D721Med (cell line): ENCODE measurements at regions not wholly inside any gene's neighbourhood (a gene's known extent, or its start where the extent isn't known, plus 50 kb on each side); places are given as distances from the start of the nearest gene placed in this dataset.

ENCODE experiments used
- DNase-seq: peaks from one replicate; pipeline ENCODE4 v3.0.0; 2011; ENCODE audit warnings: low spot score; ENCODE audit not compliant: insufficient read length
- FAIRE-seq: peaks from 2 replicates; lab custom pipeline; 2011; peaks lifted over from hg19 to GRCh38; lab: Jason Lieb, UNC
- CTCF ChIP-seq: IDR thresholded peaks from 2 replicates; pipeline ENCODE4 v1.5.1; 2012; ENCODE audit warnings: mild to moderate bottlenecking, control low read depth; ENCODE audit not compliant: insufficient read depth; ENCODE audit errors: missing control alignments

- TF ChIP-seq CTCF = no peak
- FAIRE-seq (no peak), DNase-seq (no peak)
Measured at GRCh38 chr12:131258398-131258797, 304.7 kb downstream of the ADGRD1 start.

GRCh38 chr12:131260251-131260905 lies 306.7 kb downstream of the ADGRD1 start:
- no peak for TF ChIP-seq CTCF
- DNase-seq = no peak
- FAIRE-seq = no peak

DNA sequence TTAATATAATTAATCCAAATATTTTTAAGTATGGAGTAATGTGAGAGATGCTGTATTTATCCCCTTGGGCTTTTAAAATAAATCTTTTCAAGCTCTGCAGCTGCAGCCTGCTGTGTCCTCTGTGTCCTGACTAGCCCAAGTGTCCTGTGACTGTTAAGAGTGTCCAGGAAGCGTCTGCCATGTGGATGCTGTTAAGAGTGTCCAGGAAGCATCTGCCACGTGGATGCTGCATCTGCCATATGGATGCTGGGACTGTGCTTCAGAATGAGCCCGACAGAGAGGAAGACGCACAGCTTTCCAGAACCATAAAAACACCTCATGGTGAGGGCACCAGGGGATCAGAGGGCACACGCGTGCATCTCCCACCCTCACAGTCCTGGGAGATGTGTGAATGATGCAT lies 307.2 kb downstream of the ADGRD1 start:
- FAIRE-seq (no peak), DNase-seq (no peak)
- no peak for TF ChIP-seq CTCF

GRCh38 chr12:131261906-131262305 lies 308.2 kb downstream of the ADGRD1 start:
- no peak for FAIRE-seq
- DNase-seq = no peak

GRCh38 chr12:131263626-131264025 lies 309.9 kb downstream of the ADGRD1 start:
- TF ChIP-seq CTCF = no peak
- DNase-seq (no peak), FAIRE-seq (no peak)

More at GRCh38 chr12:131261906-131262305, 308.2 kb downstream of the ADGRD1 start:
- no peak for TF ChIP-seq CTCF

- FAIRE-seq (no peak), DNase-seq (no peak)
- no peak for TF ChIP-seq CTCF
Measured at GRCh38 chr12:131264635-131265034, 310.9 kb downstream of the ADGRD1 start.
